CD4-positive, alpha-beta T cell treated with Interleukin-1 beta for 1 hour (primary cell): ENCODE measurements at regions not wholly inside any gene's neighbourhood (a gene's known extent, or its start where the extent isn't known, plus 50 kb on each side); places are given as distances from the start of the nearest gene placed in this dataset.
"Not testable (repeated sequence)": the region's sequence is repeated elsewhere in the genome, so short reads cannot be mapped to it uniquely, and the experiment has no call there.

Experiments
- DNase-seq, 2 donors: peaks; one replicate each; pipeline ENCODE4 v3.0.0-alpha.2; 2020 to 2022

GRCh38 chr5:120153551-120153950 lies 310.5 kb upstream of the PRR16 start:
- no peak for DNase-seq

- no peak for DNase-seq
Measured at GRCh38 chr5:120155873-120156272, 308.2 kb upstream of the PRR16 start.

- no peak for DNase-seq
Measured at GRCh38 chr5:120158211-120158610, 305.9 kb upstream of the PRR16 start.

GRCh38 chr5:120159155-120159554 lies 304.9 kb upstream of the PRR16 start:
- no peak for DNase-seq

- DNase-seq, result no peak
Measured at GRCh38 chr5:120160124-120160895, 303.8 kb upstream of the PRR16 start.

- no peak for DNase-seq
Measured at GRCh38 chr5:120162321-120162720, 301.8 kb upstream of the PRR16 start.

GRCh38 chr5:120164037-120164436 lies 300.1 kb upstream of the PRR16 start:
- no peak for DNase-seq

- DNase-seq, result no peak
Measured at GRCh38 chr5:120164986-120165385, 299.1 kb upstream of the PRR16 start.

GRCh38 chr5:120173125-120173524 lies 291.0 kb upstream of the PRR16 start:
- no peak for DNase-seq

- no peak for DNase-seq
Measured at GRCh38 chr5:120174089-120174488, 290.0 kb upstream of the PRR16 start.

GRCh38 chr5:120181238-120181637 lies 282.9 kb upstream of the PRR16 start:
- DNase-seq, result not testable (repeated sequence)

- not testable (repeated sequence) for DNase-seq
Measured at GRCh38 chr5:120194650-120195049, 269.4 kb upstream of the PRR16 start.

- DNase-seq, result no peak
Measured at GRCh38 chr5:120199559-120199958, 264.5 kb upstream of the PRR16 start.

GRCh38 chr5:120207129-120207528 lies 257.0 kb upstream of the PRR16 start:
- DNase-seq, result no peak

- no peak for DNase-seq
Measured at GRCh38 chr5:120217001-120217400, 247.1 kb upstream of the PRR16 start.

GRCh38 chr5:120219988-120220387 lies 244.1 kb upstream of the PRR16 start:
- DNase-seq, result no peak

- DNase-seq, result no peak
Measured at GRCh38 chr5:120225524-120225923, 238.6 kb upstream of the PRR16 start.

- DNase-seq, result no peak
Measured at GRCh38 chr5:120228262-120229031, 235.7 kb upstream of the PRR16 start.

- DNase-seq, result no peak
Measured at GRCh38 chr5:120229036-120229435, 235.1 kb upstream of the PRR16 start.

GRCh38 chr5:120231563-120231962 lies 232.5 kb upstream of the PRR16 start:
- DNase-seq, result no peak

- DNase-seq, result no peak
Measured at GRCh38 chr5:120236360-120236759, 227.7 kb upstream of the PRR16 start.

GRCh38 chr5:120239086-120239485 lies 225.0 kb upstream of the PRR16 start:
- DNase-seq, result no peak

- no peak for DNase-seq
Measured at GRCh38 chr5:120240706-120241105, 223.4 kb upstream of the PRR16 start.

- DNase-seq, result no peak
Measured at GRCh38 chr5:120241400-120241799, 222.7 kb upstream of the PRR16 start.
